ENCODE measurements at regions not wholly inside any gene's neighbourhood (a gene's known extent, or its start where the extent isn't known, plus 50 kb on each side); places are given as distances from the start of the nearest gene placed in this dataset.

DNA sequence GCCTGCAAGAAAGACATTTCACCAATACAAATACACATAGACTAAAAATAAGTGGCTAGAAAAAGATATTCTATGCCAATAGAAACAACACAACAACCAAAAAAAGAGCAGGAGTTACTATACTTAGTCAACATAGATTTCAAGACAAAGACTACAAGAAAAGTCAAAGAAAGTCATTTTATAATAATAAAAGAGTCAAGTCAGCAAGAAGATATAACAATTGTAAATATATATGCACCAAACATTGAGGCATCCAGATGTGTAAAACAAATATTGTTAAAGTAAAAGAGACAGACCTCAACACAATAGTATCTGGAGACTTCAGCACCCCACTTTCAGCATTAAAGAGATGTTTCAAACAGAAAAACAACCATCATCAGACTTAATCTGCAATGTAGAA is 104.6 kb downstream of the AMY1C start:
- Histone ChIP-seq H3K27me3 (ENCODE audit: insufficient read depth, low read length) (no peaks in the 10 kb centered on the region), H3K4me3 (ENCODE audit: low read depth, low read length) (no peak overlapping the region), H2AFZ (ENCODE audit: low read length, unreplicated experiment) (no peak overlapping the region), H3K79me2 (ENCODE audit: control insufficient read depth, insufficient read depth, low read length, unreplicated experiment) (no peaks in the 10 kb centered on the region), H3K27ac (ENCODE audit: low read depth, low read length) (no peak overlapping the region), H3K36me3 (ENCODE audit: insufficient read depth, low read length) (no peaks in the 10 kb centered on the region), H3K4me1 (ENCODE audit: control insufficient read depth, insufficient read depth, low read length, unreplicated experiment) (no peaks in the 10 kb centered on the region)

DNA sequence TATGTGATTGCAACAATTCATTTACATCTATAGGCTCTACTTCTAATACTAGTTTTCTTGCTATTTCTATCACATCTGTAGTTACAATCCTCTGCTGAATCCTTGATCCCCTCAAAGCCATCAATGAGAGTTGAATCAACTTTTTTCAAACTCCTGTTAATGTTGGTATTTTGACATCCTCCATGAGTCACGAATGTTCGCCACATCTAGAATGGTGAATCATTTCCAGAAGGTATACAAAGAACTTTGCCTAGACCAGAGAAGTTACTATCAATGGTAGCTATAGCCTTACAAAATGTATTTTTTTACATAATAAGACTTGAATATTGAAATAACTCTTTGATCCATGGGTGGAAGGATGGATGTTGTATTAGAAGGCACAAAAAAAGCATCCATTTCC is 110.0 kb downstream of the AMY1C start:
- no peaks in the 10 kb centered on the region for H3K4me1 ChIP-seq (ENCODE audit: control insufficient read depth, insufficient read depth, low read length, unreplicated experiment)
- H3K36me3 ChIP-seq (ENCODE audit: insufficient read depth, low read length): no peaks in the 10 kb centered on the region
- no peak overlapping the region for H2AFZ ChIP-seq (ENCODE audit: low read length, unreplicated experiment)
- H3K4me3 ChIP-seq (ENCODE audit: low read depth, low read length): no peak overlapping the region
- H3K27me3 ChIP-seq (ENCODE audit: insufficient read depth, low read length): no peaks in the 10 kb centered on the region
- no peak overlapping the region for H3K27ac ChIP-seq (ENCODE audit: low read depth, low read length)
- no peaks in the 10 kb centered on the region for H3K79me2 ChIP-seq (ENCODE audit: control insufficient read depth, insufficient read depth, low read length, unreplicated experiment)

DNA sequence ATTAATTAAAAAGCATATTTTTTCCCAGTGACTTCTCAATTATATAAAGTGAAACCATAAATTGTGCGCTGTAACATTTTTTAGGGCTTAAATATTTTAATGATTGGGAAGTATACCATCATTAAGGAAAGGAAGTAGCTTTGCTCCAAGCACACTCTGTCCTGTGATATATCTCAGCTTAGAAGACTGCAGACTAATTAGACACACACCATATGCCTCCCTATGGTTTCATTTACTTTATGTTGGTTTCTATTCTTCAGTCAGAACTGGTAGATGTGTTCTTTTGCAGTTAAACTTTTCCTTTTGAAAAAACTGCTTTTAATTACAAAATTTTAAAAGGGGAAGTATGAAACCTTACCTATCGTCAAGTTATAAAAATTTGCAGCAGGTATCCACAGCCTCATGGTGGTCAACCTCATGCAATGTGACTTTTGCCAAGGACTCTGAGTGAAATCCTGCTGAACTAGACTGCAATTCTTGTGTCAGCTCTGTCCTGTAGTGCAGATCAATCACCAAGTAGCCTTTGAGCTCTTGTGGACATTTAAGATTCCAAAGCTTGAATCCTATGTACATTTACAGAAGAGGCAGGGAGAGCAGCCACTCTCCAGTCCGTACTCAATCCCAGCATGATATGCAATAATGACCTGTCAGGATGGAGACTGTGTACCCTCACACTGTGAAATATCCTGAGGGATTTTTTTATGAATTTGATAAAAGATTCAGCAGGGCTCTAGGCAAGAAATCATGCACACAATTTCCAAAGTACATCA is 149.1 kb downstream of the AMY1C start:
- no peak overlapping the region for H2AFZ ChIP-seq (ENCODE audit: low read length, unreplicated experiment)
- no peaks in the 10 kb centered on the region for H3K27me3 ChIP-seq (ENCODE audit: insufficient read depth, low read length)
- H3K36me3 ChIP-seq (ENCODE audit: insufficient read depth, low read length): no peaks in the 10 kb centered on the region
- H3K79me2 ChIP-seq (ENCODE audit: control insufficient read depth, insufficient read depth, low read length, unreplicated experiment): no peaks in the 10 kb centered on the region
- H3K4me1 ChIP-seq (ENCODE audit: control insufficient read depth, insufficient read depth, low read length, unreplicated experiment): no peaks in the 10 kb centered on the region
- no peak overlapping the region for H3K4me3 ChIP-seq (ENCODE audit: low read depth, low read length)
- H3K27ac ChIP-seq (ENCODE audit: low read depth, low read length): no peak overlapping the region

DNA sequence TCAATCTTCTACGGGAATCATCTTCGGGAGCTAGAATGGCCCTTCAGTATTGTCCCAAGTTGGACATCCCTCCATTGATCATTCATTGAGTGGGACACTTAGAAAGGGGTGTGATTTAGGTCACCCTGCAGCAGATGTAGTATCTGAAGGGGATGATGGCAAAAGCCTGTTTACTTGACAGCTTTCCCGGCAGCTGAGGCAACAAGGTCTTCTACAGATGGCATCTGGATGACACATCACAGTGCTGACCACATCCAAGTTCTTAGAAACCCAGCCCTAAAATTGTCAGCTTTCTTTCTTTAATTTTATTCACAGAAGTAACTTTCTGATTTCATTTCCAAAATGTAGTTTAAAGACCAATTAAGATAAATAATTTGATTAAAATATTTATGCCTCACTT is 150.3 kb downstream of the AMY1C start:
- Histone ChIP-seq H3K4me1 (ENCODE audit: control insufficient read depth, insufficient read depth, low read length, unreplicated experiment) (no peaks in the 10 kb centered on the region), H3K36me3 (ENCODE audit: insufficient read depth, low read length) (no peaks in the 10 kb centered on the region), H2AFZ (ENCODE audit: low read length, unreplicated experiment) (no peak overlapping the region), H3K27me3 (ENCODE audit: insufficient read depth, low read length) (no peaks in the 10 kb centered on the region), H3K79me2 (ENCODE audit: control insufficient read depth, insufficient read depth, low read length, unreplicated experiment) (no peaks in the 10 kb centered on the region), H3K27ac (ENCODE audit: low read depth, low read length) (no peak overlapping the region), H3K4me3 (ENCODE audit: low read depth, low read length) (no peak overlapping the region)

DNA sequence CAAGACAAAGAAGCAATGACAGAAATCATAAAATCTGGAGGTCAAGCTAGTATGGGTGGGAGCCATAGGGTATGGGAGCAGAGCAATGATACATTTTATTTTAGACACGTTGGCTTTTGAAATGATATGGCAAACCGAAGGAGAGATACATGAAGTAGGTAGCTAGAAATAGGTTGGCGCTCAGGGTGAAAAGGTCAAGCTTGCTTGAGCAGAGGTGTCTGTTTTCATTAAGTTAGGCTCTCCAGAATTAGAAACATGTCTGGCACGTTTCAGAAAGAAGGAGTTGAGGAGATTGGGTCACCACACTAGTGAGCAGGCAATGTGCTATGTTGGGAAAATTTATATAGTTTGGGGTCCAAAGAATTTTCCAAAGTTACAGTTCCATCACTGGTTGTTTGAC is 151.4 kb downstream of the AMY1C start:
- no peaks in the 10 kb centered on the region for H3K36me3 ChIP-seq (ENCODE audit: insufficient read depth, low read length)
- no peak overlapping the region for H3K4me3 ChIP-seq (ENCODE audit: low read depth, low read length)
- H3K27me3 ChIP-seq (ENCODE audit: insufficient read depth, low read length): no peaks in the 10 kb centered on the region
- H2AFZ ChIP-seq (ENCODE audit: low read length, unreplicated experiment): no peak overlapping the region
- H3K79me2 ChIP-seq (ENCODE audit: control insufficient read depth, insufficient read depth, low read length, unreplicated experiment): no peaks in the 10 kb centered on the region
- H3K27ac ChIP-seq (ENCODE audit: low read depth, low read length): no peak overlapping the region
- H3K4me1 ChIP-seq (ENCODE audit: control insufficient read depth, insufficient read depth, low read length, unreplicated experiment): no peaks in the 10 kb centered on the region

DNA sequence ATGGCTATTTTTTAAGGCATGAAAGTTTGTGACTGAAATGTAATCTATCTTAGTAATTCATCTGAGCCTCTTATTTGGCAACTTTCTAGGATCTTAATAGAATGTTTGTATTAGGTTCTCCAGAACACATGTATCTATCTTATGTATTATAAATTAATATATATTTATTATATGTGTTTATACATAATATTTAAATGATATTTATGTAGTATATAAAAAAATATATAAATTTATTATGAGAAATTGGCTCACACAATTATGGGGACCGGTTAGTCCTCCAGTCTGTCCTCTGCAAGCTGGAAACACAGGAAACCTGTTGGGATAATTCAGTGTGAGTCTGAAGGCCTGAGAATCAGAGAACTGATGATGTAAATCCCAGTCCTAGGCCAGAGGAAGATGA is 155.7 kb downstream of the AMY1C start:
- Histone ChIP-seq H2AFZ (ENCODE audit: low read length, unreplicated experiment) (no peak overlapping the region), H3K4me1 (ENCODE audit: control insufficient read depth, insufficient read depth, low read length, unreplicated experiment) (no peaks in the 10 kb centered on the region), H3K27me3 (ENCODE audit: insufficient read depth, low read length) (no peaks in the 10 kb centered on the region), H3K4me3 (ENCODE audit: low read depth, low read length) (no peak overlapping the region), H3K27ac (ENCODE audit: low read depth, low read length) (no peak overlapping the region), H3K79me2 (ENCODE audit: control insufficient read depth, insufficient read depth, low read length, unreplicated experiment) (no peaks in the 10 kb centered on the region), H3K36me3 (ENCODE audit: insufficient read depth, low read length) (no peaks in the 10 kb centered on the region)

DNA sequence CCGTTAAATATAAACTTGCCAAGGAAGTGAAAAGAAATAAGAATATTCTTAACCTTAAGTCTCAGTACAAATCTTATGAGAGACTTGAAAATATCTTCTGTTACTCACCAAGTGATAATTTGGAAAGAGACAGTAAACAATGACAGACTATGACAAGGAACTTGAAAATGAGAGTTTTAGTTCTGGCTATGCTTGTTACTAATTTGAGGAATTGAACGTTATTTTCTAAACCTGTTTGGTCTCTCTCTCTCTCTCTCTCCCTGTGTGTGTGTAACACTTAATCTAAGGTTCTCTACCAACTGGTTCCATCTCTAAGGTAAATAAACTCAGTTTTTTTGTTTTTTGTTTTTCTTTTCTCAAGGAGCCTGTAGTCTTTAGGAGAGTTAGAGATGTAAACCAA is 161.8 kb downstream of the AMY1C start:
- H3K27ac ChIP-seq (ENCODE audit: low read depth, low read length): no peak overlapping the region
- no peaks in the 10 kb centered on the region for H3K36me3 ChIP-seq (ENCODE audit: insufficient read depth, low read length)
- H3K4me1 ChIP-seq (ENCODE audit: control insufficient read depth, insufficient read depth, low read length, unreplicated experiment): no peaks in the 10 kb centered on the region
- H3K79me2 ChIP-seq (ENCODE audit: control insufficient read depth, insufficient read depth, low read length, unreplicated experiment): no peaks in the 10 kb centered on the region
- H3K4me3 ChIP-seq (ENCODE audit: low read depth, low read length): no peak overlapping the region
- H3K27me3 ChIP-seq (ENCODE audit: insufficient read depth, low read length): no peaks in the 10 kb centered on the region
- H2AFZ ChIP-seq (ENCODE audit: low read length, unreplicated experiment): no peak overlapping the region

DNA sequence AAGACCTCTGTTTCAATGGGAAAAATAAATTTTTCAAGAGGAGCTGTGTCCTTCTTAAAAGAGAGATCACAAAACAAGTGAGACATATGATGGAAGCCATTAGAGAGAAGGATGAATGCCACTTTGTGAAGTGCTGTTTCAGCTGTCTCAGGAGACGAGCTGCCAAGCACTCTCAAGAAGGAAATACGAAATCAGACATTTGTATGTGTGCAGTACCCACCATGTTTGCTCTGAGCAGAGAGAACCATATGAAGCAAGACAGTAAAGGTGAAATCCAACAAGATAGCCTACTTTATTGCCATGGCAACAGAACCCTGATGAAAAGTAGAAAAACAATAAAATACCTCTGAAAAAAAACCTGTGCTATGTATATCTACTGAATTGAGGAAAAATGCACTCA is 168.1 kb downstream of the AMY1C start:
- Histone ChIP-seq H3K27ac (ENCODE audit: low read depth, low read length) (no peak overlapping the region), H3K4me3 (ENCODE audit: low read depth, low read length) (no peak overlapping the region), H3K27me3 (ENCODE audit: insufficient read depth, low read length) (no peaks in the 10 kb centered on the region), H3K4me1 (ENCODE audit: control insufficient read depth, insufficient read depth, low read length, unreplicated experiment) (no peaks in the 10 kb centered on the region), H3K36me3 (ENCODE audit: insufficient read depth, low read length) (no peaks in the 10 kb centered on the region), H2AFZ (ENCODE audit: low read length, unreplicated experiment) (no peak overlapping the region), H3K79me2 (ENCODE audit: control insufficient read depth, insufficient read depth, low read length, unreplicated experiment) (no peaks in the 10 kb centered on the region)

DNA sequence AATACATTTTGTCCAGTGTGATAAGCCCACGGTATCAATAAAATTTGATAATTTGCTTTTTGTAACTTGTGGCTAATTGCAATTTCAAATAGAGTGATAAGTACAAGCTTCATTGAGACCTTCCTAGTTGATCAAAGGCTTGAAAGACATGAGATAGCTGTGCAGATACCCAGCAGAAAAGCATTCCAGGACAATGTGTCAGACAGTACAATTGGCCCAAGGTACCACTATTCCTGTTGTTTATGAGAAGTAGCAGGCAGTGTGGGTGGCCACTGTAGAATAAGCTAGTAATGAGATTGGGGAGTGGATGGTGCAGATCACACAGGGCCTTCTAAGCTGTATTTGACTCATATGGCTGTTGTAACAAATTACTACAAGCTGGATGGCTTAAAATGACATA is 182.2 kb downstream of the AMY1C start:
- no peaks in the 10 kb centered on the region for H3K36me3 ChIP-seq (ENCODE audit: insufficient read depth, low read length)
- H3K27ac ChIP-seq (ENCODE audit: low read depth, low read length): no peak overlapping the region
- no peaks in the 10 kb centered on the region for H3K4me1 ChIP-seq (ENCODE audit: control insufficient read depth, insufficient read depth, low read length, unreplicated experiment)
- H3K4me3 ChIP-seq (ENCODE audit: low read depth, low read length): no peak overlapping the region
- no peak overlapping the region for H2AFZ ChIP-seq (ENCODE audit: low read length, unreplicated experiment)
- H3K27me3 ChIP-seq (ENCODE audit: insufficient read depth, low read length): no peaks in the 10 kb centered on the region
- H3K79me2 ChIP-seq (ENCODE audit: control insufficient read depth, insufficient read depth, low read length, unreplicated experiment): no peaks in the 10 kb centered on the region

DNA sequence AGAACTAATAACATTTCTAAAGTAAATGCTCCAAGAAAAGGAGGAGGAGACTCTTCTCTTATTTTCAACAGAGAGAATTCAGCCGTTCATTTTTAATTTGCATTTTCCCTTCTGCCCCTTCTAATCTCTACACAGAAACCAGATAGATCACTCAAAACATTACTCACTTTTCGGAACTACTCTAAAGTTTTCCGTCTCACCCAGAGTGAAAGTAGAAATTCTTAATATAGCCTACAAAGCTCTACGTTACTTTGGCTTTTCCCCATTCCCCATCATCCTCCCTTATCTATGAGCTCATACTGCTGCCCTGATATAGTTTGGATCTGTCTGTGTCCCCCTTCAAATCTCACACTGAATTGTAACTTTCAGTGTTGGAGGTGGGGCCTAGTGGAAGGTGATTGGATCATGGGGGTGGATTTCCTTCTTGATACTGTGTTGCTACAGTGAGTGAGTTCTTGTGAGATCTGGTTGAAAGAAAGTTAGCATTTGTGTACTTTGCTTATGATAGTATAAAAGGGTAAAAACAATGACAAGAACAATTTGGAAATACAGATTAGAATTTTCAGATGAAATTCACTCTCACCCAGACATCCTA is 188.2 kb downstream of the AMY1C start:
- no peaks in the 10 kb centered on the region for H3K79me2 ChIP-seq (ENCODE audit: control insufficient read depth, insufficient read depth, low read length, unreplicated experiment)
- H3K4me3 ChIP-seq (ENCODE audit: low read depth, low read length): no peak overlapping the region
- H2AFZ ChIP-seq (ENCODE audit: low read length, unreplicated experiment): no peak overlapping the region
- no peaks in the 10 kb centered on the region for H3K4me1 ChIP-seq (ENCODE audit: control insufficient read depth, insufficient read depth, low read length, unreplicated experiment)
- no peaks in the 10 kb centered on the region for H3K36me3 ChIP-seq (ENCODE audit: insufficient read depth, low read length)
- H3K27ac ChIP-seq (ENCODE audit: low read depth, low read length): no peak overlapping the region
- H3K27me3 ChIP-seq (ENCODE audit: insufficient read depth, low read length): no peaks in the 10 kb centered on the region

DNA sequence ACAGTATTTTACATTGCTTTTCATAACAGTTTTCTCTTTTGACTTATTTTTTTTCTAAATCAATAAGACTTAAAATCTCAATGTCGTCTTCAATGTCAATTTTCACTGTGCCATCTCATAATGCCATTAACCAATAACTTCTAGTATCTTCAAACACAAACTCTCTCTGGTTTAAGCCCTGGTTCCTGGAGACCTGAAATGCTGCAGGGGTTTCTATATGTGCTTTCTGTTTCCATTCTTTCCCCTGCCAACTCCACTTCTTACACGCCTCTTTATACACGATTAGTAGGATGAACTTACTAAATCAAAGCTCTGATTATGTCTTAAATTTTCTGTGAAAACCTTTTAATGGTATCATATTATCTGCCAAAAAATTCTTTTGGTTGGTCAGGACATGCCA is 191.4 kb downstream of the AMY1C start:
- H3K79me2 ChIP-seq (ENCODE audit: control insufficient read depth, insufficient read depth, low read length, unreplicated experiment): no peaks in the 10 kb centered on the region
- no peak overlapping the region for H2AFZ ChIP-seq (ENCODE audit: low read length, unreplicated experiment)
- no peaks in the 10 kb centered on the region for H3K27me3 ChIP-seq (ENCODE audit: insufficient read depth, low read length)
- no peak overlapping the region for H3K4me3 ChIP-seq (ENCODE audit: low read depth, low read length)
- H3K27ac ChIP-seq (ENCODE audit: low read depth, low read length): no peak overlapping the region
- H3K4me1 ChIP-seq (ENCODE audit: control insufficient read depth, insufficient read depth, low read length, unreplicated experiment): no peaks in the 10 kb centered on the region
- H3K36me3 ChIP-seq (ENCODE audit: insufficient read depth, low read length): no peaks in the 10 kb centered on the region

Data from ACC112 (cell line).